K562 (cell line): ENCODE measurements at regions not wholly inside any gene's neighbourhood (a gene's known extent, or its start where the extent isn't known, plus 50 kb on each side); places are given as distances from the start of the nearest gene placed in this dataset.

Source experiments
- ATAC-seq: fragments of 200-7000 bp; cut with Tn5 transposase; 3 replicates; pipeline ENCODE4 v1.9.1; 2020; ENCODE audit warnings: moderate library complexity
- BruUV-seq: library from RNA; stranded (reverse); fragments of 400-500 nt; replicated peaks from 2 replicates; lab custom pipeline; 2021; lab: Mats Ljungman, UMichigan
- CTCF ChIA-PET: fragments of 300-600 bp; formaldehyde crosslinking; extraction: SDS; loops from one replicate; lab custom pipeline; 2021; ENCODE audit warnings: low intra/inter-chr PET ratio; lab: Yijun Ruan, JAX
- POLR2A ChIA-PET: fragments of 300-600, 350-650 bp; sonication (Branson Sonifier 250); formaldehyde crosslinking; extraction: SDS; loops from one replicate; lab custom pipeline; 2021; ENCODE audit warnings: antibody characterized with exemption, inconsistent platforms; lab: Yijun Ruan, JAX
- DNase-seq, 4 experiments: peaks; one replicate each; pipeline versions ENCODE4 v3.0.0 to v3.0.0-alpha.2; 2011 to 2018; ENCODE audit warnings: low spot score in 3 of 4, mixed read lengths in 3 of 4; ENCODE audit errors: extremely low read depth in 1 of 4
- FAIRE-seq: peaks from 2 replicates; lab custom pipeline; 2011; peaks lifted over from hg19 to GRCh38; lab: Jason Lieb, UNC
- H2AFZ ChIP-seq: 2 replicates; pipeline ENCODE4 v1.6.0; 2011; ENCODE audit warnings: low read depth, low read length, control low read depth, inconsistent platforms
- H3K27ac ChIP-seq: fragments of 200-600 bp; 3 replicates; pipeline ENCODE4 v1.8.0; 2011; ENCODE audit warnings: low read depth, mild to moderate bottlenecking, control low read depth, inconsistent platforms, low read length, moderate library complexity, mixed read lengths; ENCODE audit errors: extremely low read depth
- H3K27me3 ChIP-seq, 2 experiments: fragments of 300-600 bp in 1 of 2; 2 replicates in 1 of 2; 3 replicates in 1 of 2; pipeline versions ENCODE4 v1.6.0 to v1.8.0; 2011; ENCODE audit warnings: inconsistent platforms in 2 of 2, low read length in 2 of 2, mild to moderate bottlenecking in 1 of 2, mixed read lengths in 1 of 2, moderate library complexity in 1 of 2; ENCODE audit not compliant: control insufficient read depth in 2 of 2, insufficient read depth in 2 of 2
- H3K36me3 ChIP-seq: fragments of 300-600 bp; 3 replicates; pipeline ENCODE4 v1.8.0; 2011; ENCODE audit warnings: mild to moderate bottlenecking, low read length, inconsistent platforms; ENCODE audit not compliant: control insufficient read depth, insufficient read depth
- H3K4me1 ChIP-seq, 2 experiments: fragments of 200-600 bp in 1 of 2; replicated peaks in 1 of 2; 2 replicates in 1 of 2; 3 replicates in 1 of 2; pipeline versions ENCODE4 v1.5.1 to v1.8.0; 2011; ENCODE audit warnings: inconsistent platforms in 2 of 2, low read length in 2 of 2, mild to moderate bottlenecking in 1 of 2, mixed read lengths in 1 of 2, moderate library complexity in 1 of 2; ENCODE audit not compliant: control insufficient read depth in 2 of 2, insufficient read depth in 2 of 2
- H3K4me2 ChIP-seq: 2 replicates; pipeline ENCODE4 v1.6.1; 2011; ENCODE audit warnings: low read length, control low read depth, inconsistent platforms, mixed read lengths; ENCODE audit not compliant: insufficient read depth
- H3K4me3 ChIP-seq: fragments of 200-600 bp; sonication (generic), shearing (Covaris generic); 2 replicates; pipeline ENCODE4 v1.5.1; 2016; ENCODE audit warnings: control low read depth, inconsistent platforms
- H3K79me2 ChIP-seq: fragments of 200-600 bp; 3 replicates; pipeline ENCODE4 v1.8.0; 2011; ENCODE audit warnings: low read length, inconsistent platforms; ENCODE audit not compliant: control insufficient read depth, insufficient read depth
- H3K9ac ChIP-seq, 2 experiments: 2 replicates each; pipeline versions ENCODE4 v1.6.0 to v1.6.1; 2011; ENCODE audit warnings: low read depth in 2 of 2, low read length in 2 of 2, control low read depth in 1 of 2, inconsistent platforms in 1 of 2, mild to moderate bottlenecking in 1 of 2, mixed read lengths in 1 of 2; ENCODE audit not compliant: insufficient read depth in 1 of 2
- H3K9me1 ChIP-seq: one replicate; pipeline ENCODE4 v1.6.0; 2011; ENCODE audit warnings: inconsistent platforms, mild to moderate bottlenecking, low read length, moderate library complexity; ENCODE audit not compliant: control insufficient read depth, insufficient read depth
- H3K9me3 ChIP-seq: replicated peaks from 2 replicates; pipeline ENCODE4 v1.5.1; 2011; ENCODE audit warnings: low read depth, low read length, inconsistent platforms; ENCODE audit not compliant: control insufficient read depth, insufficient read depth
- H4K20me1 ChIP-seq: replicated peaks from 2 replicates; pipeline ENCODE4 v1.6.1; 2011; ENCODE audit warnings: low read length, inconsistent platforms, mixed read lengths; ENCODE audit not compliant: control insufficient read depth, insufficient read depth
- CREBBP ChIP-seq: IDR thresholded peaks from one replicate; pipeline ENCODE4 v1.6.1; 2012; ENCODE audit warnings: low read depth, mild to moderate bottlenecking, control low read depth, inconsistent platforms, low read length
- E2F8 ChIP-seq: fragments of 450-650 bp; IDR thresholded peaks from 2 replicates; pipeline ENCODE4 v1.7.1; 2018; ENCODE audit warnings: mild to moderate bottlenecking, low read depth; ENCODE audit not compliant: partially characterized antibody
- HMG20A ChIP-seq: fragments of 450-650 bp; formaldehyde crosslinking; conservative IDR thresholded peaks from 2 replicates; pipeline ENCODE4 v1.4.0; 2020; ENCODE audit warnings: mild to moderate bottlenecking, mixed read lengths
- POLR2A ChIP-seq: fragments of 450-650 bp; conservative IDR thresholded peaks from 2 replicates; pipeline ENCODE4 v1.6.1; 2016
- THAP7 ChIP-seq: fragments of 250-450 bp; sonication (Bioruptor Pico); IDR thresholded peaks from 2 replicates; pipeline ENCODE4 v1.5.0; 2021
- ZFP1 ChIP-seq: fragments of 450-650 bp; formaldehyde crosslinking; IDR thresholded peaks from 2 replicates; pipeline ENCODE4 v1.4.0; 2020; ENCODE audit warnings: mild to moderate bottlenecking, mixed read lengths
- ZNF224 ChIP-seq: sonication (generic); formaldehyde crosslinking; IDR thresholded peaks from 2 replicates; pipeline ENCODE4 v1.8.0; 2022; ENCODE audit warnings: mild to moderate bottlenecking, missing genetic modification reagents
- ZNF655 ChIP-seq: fragments of 250-450 bp; sonication (Bioruptor Pico); IDR thresholded peaks from 2 replicates; pipeline ENCODE4 v1.5.0; 2021
- WGBS: fragments of 100-300 bp; shearing (Covaris generic); methylation state at CpG from one replicate; pipeline ENCODE4 v1.1.6; 2016; ENCODE audit warnings: low coverage, mixed read lengths; ENCODE audit not compliant: insufficient coverage; ENCODE audit errors: missing lambda C conversion rate; 5-methylcytosine and 5-hydroxymethylcytosine counted together
- in situ Hi-C: fragments of 300-500 bp; cut with MboI; formaldehyde crosslinking; loops from 4 replicates; pipeline ENCODE4 v1.15.0; 2018; ENCODE audit warnings: inconsistent platforms, mixed read lengths
- intact Hi-C: fragments of 100-400 bp; cut with micrococcal nuclease; formaldehyde crosslinking; loops from 2 replicates; pipeline ENCODE4 v1.14.2; 2022

- intact Hi-C loops, result no loop called here
- DNase-seq, result no peak
- 0% methylated on average over 2 of the region's 2 CpGs for WGBS
- Histone ChIP-seq H3K4me1 (no peaks in the 10 kb centered on the region), H3K9me1 (no peaks in the 10 kb centered on the region), H3K9me3 (no peaks in the 10 kb centered on the region), H3K27ac (no peak overlapping the region), H3K79me2 (no peaks in the 10 kb centered on the region), H4K20me1 (no peaks in the 10 kb centered on the region), H3K9ac (no peak overlapping the region), H2AFZ (no peak overlapping the region), H3K4me3 (no peak overlapping the region)
- ChIA-PET CTCF (no interaction called here), POLR2A (no interaction called here)
- in situ Hi-C loops, result no loop called here
- no peak for ATAC-seq
- no TSS peak for BruUV-seq
- no peak for TF ChIP-seq HMG20A
- no peak for TF ChIP-seq ZFP1
- TF ChIP-seq POLR2A, result no peak
- no peak for TF ChIP-seq ZNF655 (CRISPR knock-in tag)
- TF ChIP-seq E2F8, result no peak
- TF ChIP-seq ZNF224, result no peak
- no peak for TF ChIP-seq CREBBP
- TF ChIP-seq THAP7 (CRISPR knock-in tag), result no peak
- TF ChIP-seq, all 486 proteins: peak for 0
- Histone ChIP-seq H3K36me3 (no peaks in the 10 kb centered on the region), H3K4me2 (no peak overlapping the region), H3K27me3 (no peaks in the 10 kb centered on the region)
- no peak for FAIRE-seq
These were observed 401.9 kb downstream of the KLF12 start for GRCh38 chr13:73732350-73732749.
